IPS DF 4.7 (cell line): ENCODE measurements at regions not wholly inside any gene's neighbourhood (a gene's known extent, or its start where the extent isn't known, plus 50 kb on each side); places are given as distances from the start of the nearest gene placed in this dataset.
"Not testable (repeated sequence)": the region's sequence is repeated elsewhere in the genome, so short reads cannot be mapped to it uniquely, and the experiment has no call there.

Experiments
- DNase-seq: peaks from one replicate; pipeline ENCODE4 v3.0.0-alpha.2; 2013; ENCODE audit warnings: low spot score; ENCODE audit errors: extremely low read depth

- no peak for DNase-seq
Measured at GRCh38 chr3:161600173-161600572, 103.6 kb downstream of the OTOL1 start.

- no peak for DNase-seq
Measured at GRCh38 chr3:161602475-161602874, 105.9 kb downstream of the OTOL1 start.

- DNase-seq, result no peak
Measured at GRCh38 chr3:161602918-161603317, 106.3 kb downstream of the OTOL1 start.

GRCh38 chr3:161607056-161607455 is 110.4 kb downstream of the OTOL1 start:
- DNase-seq, result no peak

- DNase-seq, result no peak
Measured at GRCh38 chr3:161619351-161619750, 122.7 kb downstream of the OTOL1 start.

- DNase-seq, result peak; percentile 14
Measured at GRCh38 chr3:161630794-161631193, 134.2 kb downstream of the OTOL1 start.

- no peak for DNase-seq
Measured at GRCh38 chr3:161631536-161631935, 134.9 kb downstream of the OTOL1 start.

- no peak for DNase-seq
Measured at GRCh38 chr3:161637559-161637958, 141.0 kb downstream of the OTOL1 start.

GRCh38 chr3:161639095-161639494 is 142.5 kb downstream of the OTOL1 start:
- not testable (repeated sequence) for DNase-seq

GRCh38 chr3:161640181-161640580 is 143.6 kb downstream of the OTOL1 start:
- no peak for DNase-seq

GRCh38 chr3:161641287-161641686 is 144.7 kb downstream of the OTOL1 start:
- DNase-seq, result no peak

GRCh38 chr3:161644891-161645635 is 148.5 kb downstream of the OTOL1 start:
- no peak for DNase-seq

GRCh38 chr3:161647936-161648470 is 151.4 kb downstream of the OTOL1 start:
- no peak for DNase-seq

- DNase-seq, result no peak
Measured at GRCh38 chr3:161649900-161650484, 153.4 kb downstream of the OTOL1 start.

- no peak for DNase-seq
Measured at GRCh38 chr3:161657786-161658185, 161.2 kb downstream of the OTOL1 start.

- no peak for DNase-seq
Measured at GRCh38 chr3:161671141-161671540, 174.5 kb downstream of the OTOL1 start.

- no peak for DNase-seq
Measured at GRCh38 chr3:161672478-161672877, 175.9 kb downstream of the OTOL1 start.

GRCh38 chr3:161673866-161674265 is 177.3 kb downstream of the OTOL1 start:
- DNase-seq, result peak; percentile 11

- DNase-seq, result no peak
Measured at GRCh38 chr3:161674402-161674801, 177.8 kb downstream of the OTOL1 start.

GRCh38 chr3:161681831-161682230 is 185.2 kb downstream of the OTOL1 start:
- not testable (repeated sequence) for DNase-seq

- no peak for DNase-seq
Measured at GRCh38 chr3:161682715-161683114, 186.1 kb downstream of the OTOL1 start.

GRCh38 chr3:161689584-161690298 is 193.1 kb downstream of the OTOL1 start:
- DNase-seq, result no peak
